RCC 7860 (cell line): ENCODE measurements at regions not wholly inside any gene's neighbourhood (a gene's known extent, or its start where the extent isn't known, plus 50 kb on each side); places are given as distances from the start of the nearest gene placed in this dataset.

Experiments
- DNase-seq: peaks from one replicate; pipeline ENCODE4 v3.0.0-alpha.2; 2015; ENCODE audit warnings: low spot score
- FAIRE-seq: peaks from 2 replicates; lab custom pipeline; 2012; peaks lifted over from hg19 to GRCh38; lab: Jason Lieb, UNC

GRCh38 chr12:124184456-124184855 is 110.4 kb upstream of the RFLNA start:
- DNase-seq (no peak), FAIRE-seq (no peak)

DNA sequence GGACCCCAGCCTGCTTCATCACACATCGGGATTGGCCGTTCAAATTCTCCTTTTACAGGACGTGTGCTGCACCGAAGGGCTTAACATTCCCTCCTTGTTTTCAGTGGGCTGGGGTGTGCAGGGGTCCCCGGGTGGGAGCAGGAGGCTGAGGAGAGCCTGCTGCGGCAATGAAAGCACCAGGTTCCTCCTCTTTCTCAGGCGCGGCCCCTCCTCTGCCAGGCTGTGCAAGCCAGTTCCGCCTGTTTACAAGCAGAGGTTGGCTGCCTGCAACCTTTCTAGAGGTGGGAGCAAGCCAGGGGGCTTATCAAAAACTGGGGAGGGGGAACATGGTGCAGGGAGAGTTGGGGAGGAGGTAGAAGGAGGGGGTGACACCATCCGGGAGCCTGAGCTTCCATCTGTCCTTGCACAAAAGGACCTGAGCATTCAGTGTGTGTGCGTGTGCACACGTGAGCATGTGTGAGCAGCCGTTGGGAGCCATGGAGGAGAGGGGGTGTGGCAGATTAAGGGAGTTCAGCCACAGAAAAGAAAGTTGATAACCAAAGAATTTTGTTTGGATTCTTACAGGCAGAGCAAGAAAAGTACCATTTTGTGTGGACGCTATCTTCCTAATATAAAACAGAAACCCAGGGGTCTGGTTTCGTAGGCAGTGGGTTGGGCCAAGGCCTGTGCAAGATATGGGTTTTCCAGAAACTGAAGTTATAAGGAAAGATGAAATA is 108.8 kb upstream of the RFLNA start:
- FAIRE-seq (no peak), DNase-seq (no peak)

GRCh38 chr12:124188084-124188483 is 106.8 kb upstream of the RFLNA start:
- no peak for DNase-seq
- FAIRE-seq = no peak

DNA sequence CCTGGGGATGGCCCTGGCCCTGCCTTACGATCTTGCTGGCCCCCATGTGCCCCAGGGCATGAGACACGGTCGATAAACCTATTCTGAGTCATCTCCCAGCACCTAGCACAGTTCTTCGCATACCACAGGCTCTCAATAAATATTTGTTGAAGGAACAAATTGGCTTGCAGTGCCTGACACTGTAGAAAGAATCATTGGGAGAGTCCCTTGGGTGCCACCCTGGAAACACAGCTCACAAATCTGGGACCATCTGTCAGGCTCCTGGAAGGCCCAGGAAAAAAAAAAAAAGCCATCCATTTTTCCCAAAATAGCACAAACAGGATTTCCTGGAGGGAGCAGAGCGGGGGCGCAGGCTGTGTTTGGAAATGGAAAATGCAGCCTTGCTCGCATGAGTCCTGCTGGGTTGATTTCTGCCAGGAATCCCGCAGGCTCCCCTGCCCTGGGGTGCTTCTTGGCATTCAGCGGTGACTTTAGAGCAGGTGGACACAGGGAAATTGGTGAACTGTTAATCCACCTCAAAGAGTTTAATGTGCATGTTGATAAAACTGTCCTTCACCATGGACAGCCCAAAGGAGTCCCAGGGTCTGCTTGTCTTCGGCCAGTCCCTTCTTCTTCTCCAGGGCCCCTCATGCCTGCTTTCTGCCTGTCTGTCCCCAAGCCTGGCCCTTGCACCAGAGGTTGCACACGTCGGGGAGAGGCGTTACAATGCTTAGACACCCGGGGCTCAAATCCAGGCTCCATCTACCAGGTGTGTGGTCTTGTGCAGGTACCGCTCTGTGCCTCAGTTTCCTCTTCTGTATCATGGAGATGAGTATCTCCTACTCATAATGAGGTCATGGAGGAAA is 106.1 kb upstream of the RFLNA start:
- FAIRE-seq = peak; percentile 49
- DNase-seq = peak; percentile 51

- FAIRE-seq (no peak), DNase-seq (no peak)
Measured at GRCh38 chr12:124190312-124191023, 104.4 kb upstream of the RFLNA start.

- FAIRE-seq (no peak), DNase-seq (peak; percentile 11)
Measured at GRCh38 chr12:124191024-124191359, 103.9 kb upstream of the RFLNA start.

DNA sequence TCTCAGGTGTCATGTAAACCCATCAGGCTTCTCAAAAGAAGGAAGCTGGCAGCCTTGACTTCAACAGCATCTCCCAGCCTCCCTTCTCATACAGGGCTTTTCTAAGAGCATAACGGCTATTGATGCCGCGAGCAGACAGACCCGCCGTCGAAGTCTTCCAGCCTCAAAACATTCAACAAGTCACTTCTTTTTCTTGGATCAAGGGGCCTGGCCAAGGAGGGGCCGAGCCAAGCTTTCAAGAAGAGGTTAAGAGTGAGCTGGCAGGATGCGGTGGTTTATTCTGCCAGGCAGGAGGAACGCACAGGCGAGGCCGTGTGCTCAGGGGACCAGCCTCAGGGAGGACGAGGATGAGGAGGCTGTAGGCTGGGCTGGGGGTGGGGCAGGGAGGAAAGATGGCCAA is 102.9 kb upstream of the RFLNA start:
- DNase-seq = no peak
- FAIRE-seq = no peak

GRCh38 chr12:124194264-124194892 is 100.5 kb upstream of the RFLNA start:
- no peak for DNase-seq
- no peak for FAIRE-seq

GRCh38 chr12:124194893-124195566 is 99.9 kb upstream of the RFLNA start:
- DNase-seq (peak; percentile 10), FAIRE-seq (no peak)

GRCh38 chr12:124195567-124195942 is 99.3 kb upstream of the RFLNA start:
- no peak for FAIRE-seq
- DNase-seq = no peak

DNA sequence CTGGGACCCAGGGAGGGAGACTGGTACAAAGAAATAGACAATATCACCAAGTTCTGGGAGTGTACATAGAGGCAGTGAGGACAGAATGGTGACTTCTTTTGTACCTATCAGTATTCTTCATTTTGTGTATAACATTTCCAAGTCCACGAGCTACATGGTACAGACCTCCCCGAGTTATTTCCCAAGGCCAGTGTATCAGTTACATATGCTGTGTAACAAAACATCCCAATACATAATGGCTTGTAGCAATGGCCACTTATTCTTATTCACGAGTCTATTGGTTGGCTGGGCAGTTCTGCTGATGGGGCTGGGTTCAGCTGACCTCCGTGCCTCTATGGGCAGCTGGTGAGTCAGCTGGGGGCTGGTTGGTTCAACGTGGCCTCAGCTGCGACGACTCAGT is 98.7 kb upstream of the RFLNA start:
- no peak for DNase-seq
- no peak for FAIRE-seq

- FAIRE-seq = no peak
- DNase-seq = no peak
Measured at GRCh38 chr12:124201248-124201647, 93.6 kb upstream of the RFLNA start.

GRCh38 chr12:124203176-124203575 is 91.7 kb upstream of the RFLNA start:
- no peak for DNase-seq
- FAIRE-seq = no peak

DNA sequence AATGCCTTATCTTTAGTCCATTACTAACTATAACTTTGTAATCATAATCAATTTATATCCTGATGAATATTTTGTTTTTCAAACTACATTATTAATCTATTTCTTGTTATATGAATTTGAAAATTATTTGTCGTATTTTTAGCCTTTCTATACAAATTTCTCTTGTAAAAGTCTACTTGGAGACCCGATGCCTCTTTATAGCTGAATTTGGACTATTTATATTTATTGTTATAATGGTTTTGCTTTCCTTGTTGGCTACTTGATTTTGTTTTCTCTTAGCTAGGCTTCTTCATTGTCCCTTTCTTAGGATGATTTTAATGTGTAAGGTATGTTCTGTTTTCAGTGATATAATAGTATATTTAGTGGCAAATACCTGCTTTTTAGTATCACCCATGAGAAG is 89.5 kb upstream of the RFLNA start:
- DNase-seq (no peak), FAIRE-seq (no peak)

- DNase-seq = no peak
- no peak for FAIRE-seq
Measured at GRCh38 chr12:124207049-124207448, 87.8 kb upstream of the RFLNA start.

GRCh38 chr12:124207617-124208016 is 87.3 kb upstream of the RFLNA start:
- no peak for DNase-seq
- no peak for FAIRE-seq

DNA sequence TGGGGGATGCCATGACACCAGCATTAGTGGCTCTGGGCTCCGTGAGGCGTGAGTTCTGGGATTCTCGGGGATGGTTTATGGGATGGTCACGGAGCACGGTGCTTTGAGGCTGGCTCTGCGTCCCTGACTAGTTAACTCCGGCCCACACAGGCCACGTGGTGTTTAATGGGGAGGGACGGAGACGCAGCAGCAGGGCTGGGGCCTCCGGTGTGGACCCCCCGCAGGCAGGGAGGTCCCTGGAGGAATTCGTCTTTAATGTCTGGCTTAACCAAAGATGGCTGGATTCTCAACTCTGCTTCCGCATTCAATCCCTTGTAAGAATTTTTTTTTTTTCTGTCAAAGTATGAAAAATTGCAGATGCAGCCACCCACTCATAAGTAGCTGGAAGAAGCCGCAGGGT is 86.4 kb upstream of the RFLNA start:
- no peak for FAIRE-seq

DNA sequence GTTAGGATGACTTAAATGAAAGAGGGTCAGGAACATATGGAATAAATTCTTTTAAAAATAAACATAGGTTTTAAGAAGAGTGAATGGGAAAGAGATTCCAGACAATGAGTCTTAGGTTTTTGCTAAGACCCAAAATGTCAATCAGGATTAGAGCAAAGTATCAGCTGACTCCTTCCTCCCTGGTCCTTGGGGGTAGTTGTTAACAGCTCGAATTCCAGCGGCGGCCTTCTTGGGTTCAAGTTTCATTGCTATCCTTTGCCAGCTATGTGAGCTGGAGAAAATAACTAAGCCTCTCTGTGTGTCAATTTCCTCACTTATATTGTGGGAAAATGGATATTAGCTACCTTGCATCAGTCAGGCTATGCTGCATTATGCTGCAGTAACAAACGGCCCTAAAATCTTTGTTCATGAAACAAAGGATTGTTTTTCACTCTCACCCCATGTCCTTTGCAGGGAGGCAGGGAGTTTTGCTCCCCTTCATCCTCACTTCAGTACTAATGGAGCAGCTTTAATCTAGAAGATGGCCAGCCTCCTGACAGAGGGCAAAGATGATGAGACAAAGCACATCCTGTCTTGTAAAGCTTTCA is 83.8 kb upstream of the RFLNA start:
- DNase-seq (no peak), FAIRE-seq (no peak)

More for the DNA sequence above, 86.4 kb upstream of the RFLNA start:
- DNase-seq = no peak

DNA sequence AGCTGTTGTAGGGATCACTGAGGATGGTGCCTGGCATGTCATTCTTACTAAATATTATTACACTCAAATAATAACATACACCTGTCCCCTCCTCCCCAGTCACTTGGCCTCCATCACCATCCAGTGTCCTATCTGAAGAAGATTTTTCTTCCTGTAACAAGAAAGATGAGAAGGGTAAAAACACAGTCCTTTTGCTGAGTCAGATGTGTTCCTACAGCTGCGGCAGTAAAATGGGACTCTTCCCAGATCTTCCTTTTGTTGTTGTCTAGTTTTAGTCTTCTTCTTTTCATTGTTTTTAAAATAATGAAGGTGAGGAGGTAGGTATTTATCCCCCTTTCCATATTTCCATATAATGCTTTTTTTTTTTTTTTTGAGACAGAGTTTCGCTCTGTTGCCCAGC is 83.1 kb upstream of the RFLNA start:
- DNase-seq (no peak), FAIRE-seq (no peak)

DNA sequence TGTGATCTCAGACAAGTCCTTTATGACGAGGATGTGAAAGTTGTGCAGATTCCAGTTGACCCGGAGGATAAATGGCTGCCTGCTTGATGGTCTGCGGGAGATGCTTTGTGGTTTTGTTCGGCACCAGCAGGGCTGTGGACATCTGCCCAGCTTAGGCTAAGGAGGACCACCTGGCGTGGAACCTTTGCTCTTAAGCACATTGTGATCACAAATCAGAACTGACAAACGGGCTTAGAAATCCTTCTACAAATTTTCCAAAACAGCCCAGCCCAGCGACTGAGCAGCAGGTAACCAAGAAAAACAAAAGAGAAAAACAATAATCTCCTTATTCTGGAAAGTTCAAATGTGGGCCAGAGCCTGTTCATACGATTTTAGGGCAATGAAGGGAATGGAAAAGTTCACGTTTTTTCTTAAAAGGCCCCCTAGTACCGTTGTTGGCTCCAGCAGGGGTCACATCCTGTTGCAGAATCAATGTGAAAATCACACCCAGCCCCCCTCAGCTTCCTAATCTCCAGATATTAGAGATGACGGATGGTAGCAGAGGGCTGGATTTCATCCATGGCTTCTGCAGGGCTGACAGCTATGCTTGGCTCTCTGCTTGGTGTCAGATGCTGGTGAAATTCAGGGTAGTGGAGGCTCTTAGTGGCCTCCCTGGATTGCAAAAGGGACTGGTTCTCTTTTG is 81.1 kb upstream of the RFLNA start:
- no peak for FAIRE-seq
- no peak for DNase-seq
